Nephron progenitor cell (in vitro differentiated cells): ENCODE measurements at regions not wholly inside any gene's neighbourhood (a gene's known extent, or its start where the extent isn't known, plus 50 kb on each side); places are given as distances from the start of the nearest gene placed in this dataset.

ENCODE experiments used
- DNase-seq: peaks from one replicate; pipeline ENCODE4 v3.0.0; 2021
- H3K27ac Mint-ChIP-seq: 2 replicates; pipeline ENCODE4 v1.8.0; 2021; ENCODE audit warnings: mild to moderate bottlenecking, moderate library complexity, mixed read lengths
- H3K27me3 Mint-ChIP-seq: 2 replicates; pipeline ENCODE4 v1.8.0; 2021; ENCODE audit warnings: mild to moderate bottlenecking, low read depth, mixed read lengths; ENCODE audit not compliant: poor library complexity
- H3K36me3 Mint-ChIP-seq: 2 replicates; pipeline ENCODE4 v1.8.0; 2021; ENCODE audit warnings: low read depth, mixed read lengths
- H3K4me1 Mint-ChIP-seq: 2 replicates; pipeline ENCODE4 v1.8.0; 2021; ENCODE audit warnings: mixed read lengths
- H3K4me3 Mint-ChIP-seq: 2 replicates; pipeline ENCODE4 v1.8.0; 2021; ENCODE audit warnings: mild to moderate bottlenecking, moderate library complexity, mixed read lengths
- H3K9me3 Mint-ChIP-seq: 2 replicates; pipeline ENCODE4 v1.8.0; 2021; ENCODE audit warnings: mild to moderate bottlenecking, moderate library complexity, mixed read lengths
- CTCF ChIP-seq: fragments of 200-600 bp; sonication (generic); IDR thresholded peaks from 2 replicates; pipeline ENCODE4 v1.5.0; 2021; ENCODE audit warnings: antibody characterized with exemption

DNA sequence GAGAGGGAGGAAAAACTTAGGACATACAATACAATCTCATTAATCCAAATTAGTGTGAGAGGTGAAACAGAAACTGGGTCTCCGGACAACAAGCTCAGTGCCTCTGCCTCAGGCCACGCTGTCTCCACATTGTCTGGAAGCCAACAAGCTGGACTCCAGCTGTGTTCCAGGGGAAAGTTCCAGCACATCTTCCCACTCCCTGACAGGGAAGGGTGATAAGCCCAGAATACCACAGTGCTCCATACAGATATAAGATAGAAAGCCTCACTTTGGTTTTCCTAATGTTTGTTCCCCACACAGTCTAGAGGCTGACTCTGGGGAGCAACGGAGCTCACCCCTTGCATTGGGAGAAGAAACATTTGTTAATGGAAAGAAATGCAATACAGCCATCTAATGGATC lies 117.1 kb upstream of the SPTLC3 start:
- Mint-ChIP-seq H3K9me3 (peaks cover 7% of the 10 kb centered on the region), H3K27ac (no peak overlapping the region), H3K27me3 (peaks cover 23% of the 10 kb centered on the region), H3K4me3 (no peak overlapping the region), H3K4me1 (peaks cover 16% of the 10 kb centered on the region), H3K36me3 (peaks cover 4% of the 10 kb centered on the region)
- DNase-seq: no peak
- no peak for TF ChIP-seq CTCF

- H3K36me3 Mint-ChIP-seq: peaks cover 4% of the 10 kb centered on the region
- H3K4me1 Mint-ChIP-seq: peaks cover 16% of the 10 kb centered on the region
- no peak for TF ChIP-seq CTCF
- no peak overlapping the region for H3K27ac Mint-ChIP-seq
- H3K9me3 Mint-ChIP-seq: peaks cover 7% of the 10 kb centered on the region
- DNase-seq: no peak
- H3K27me3 Mint-ChIP-seq: peaks cover 20% of the 10 kb centered on the region
- H3K4me3 Mint-ChIP-seq: no peak overlapping the region
These were observed 115.8 kb upstream of the SPTLC3 start for GRCh38 chr20:12893019-12893418.

DNA sequence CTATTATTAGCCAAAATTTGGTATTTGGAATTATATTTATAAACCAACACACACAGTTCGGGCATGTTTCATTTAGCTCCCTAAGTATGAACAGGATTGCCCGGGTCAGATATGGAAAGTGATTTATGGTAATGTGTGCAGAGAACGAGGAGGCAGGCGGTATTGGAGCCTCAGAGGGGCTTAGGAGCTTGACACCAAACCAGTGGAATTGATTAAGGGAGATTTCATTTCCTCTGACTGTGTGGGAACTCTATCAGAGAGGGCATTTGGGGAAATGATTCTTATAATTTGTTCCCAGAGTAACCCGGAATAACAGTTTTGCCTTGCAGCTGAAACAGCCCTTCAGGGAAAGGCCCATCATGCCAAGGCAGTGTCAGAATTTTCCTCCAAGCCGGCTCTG lies 115.1 kb upstream of the SPTLC3 start:
- H3K27ac Mint-ChIP-seq: no peak overlapping the region
- TF ChIP-seq CTCF: no peak

DNA sequence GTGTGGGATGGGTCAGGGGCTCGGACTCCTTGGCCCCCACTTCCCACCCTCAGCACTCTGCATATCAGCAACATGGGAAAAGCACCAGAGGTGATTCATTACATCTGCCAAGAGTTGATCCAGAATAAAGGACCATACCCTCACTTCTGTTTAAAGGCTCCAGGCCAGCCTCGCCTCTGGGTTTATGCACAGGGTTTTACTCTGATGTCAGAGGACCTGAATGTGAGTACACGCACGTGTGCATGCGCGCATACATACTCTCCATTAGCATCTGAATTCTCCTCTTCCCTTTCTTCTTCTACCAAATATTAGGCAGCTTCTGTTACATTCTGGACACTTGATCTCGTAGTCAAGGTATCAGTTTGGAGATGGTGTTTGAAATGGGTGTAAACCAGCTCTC lies 114.7 kb upstream of the SPTLC3 start:
- no peak for TF ChIP-seq CTCF
- H3K4me3 Mint-ChIP-seq: no peak overlapping the region
- H3K27ac Mint-ChIP-seq: no peak overlapping the region
- H3K4me1 Mint-ChIP-seq: peaks cover 16% of the 10 kb centered on the region
- DNase-seq: no peak
- H3K36me3 Mint-ChIP-seq: peaks cover 4% of the 10 kb centered on the region
- H3K27me3 Mint-ChIP-seq: peaks cover 20% of the 10 kb centered on the region
- peaks cover 7% of the 10 kb centered on the region for H3K9me3 Mint-ChIP-seq

More for the DNA sequence above, 115.1 kb upstream of the SPTLC3 start:
- Mint-ChIP-seq H3K4me3 (no peak overlapping the region), H3K4me1 (peaks cover 16% of the 10 kb centered on the region), H3K36me3 (peaks cover 4% of the 10 kb centered on the region), H3K9me3 (peaks cover 7% of the 10 kb centered on the region), H3K27me3 (peaks cover 20% of the 10 kb centered on the region)
- DNase-seq: no peak

GRCh38 chr20:12896180-12896579 lies 112.6 kb upstream of the SPTLC3 start:
- Mint-ChIP-seq H3K36me3 (peaks cover 2% of the 10 kb centered on the region), H3K9me3 (no peaks in the 10 kb centered on the region), H3K4me3 (no peak overlapping the region), H3K27me3 (peaks cover 12% of the 10 kb centered on the region), H3K27ac (no peak overlapping the region), H3K4me1 (peaks cover 16% of the 10 kb centered on the region)
- TF ChIP-seq CTCF: no peak
- no peak for DNase-seq

DNA sequence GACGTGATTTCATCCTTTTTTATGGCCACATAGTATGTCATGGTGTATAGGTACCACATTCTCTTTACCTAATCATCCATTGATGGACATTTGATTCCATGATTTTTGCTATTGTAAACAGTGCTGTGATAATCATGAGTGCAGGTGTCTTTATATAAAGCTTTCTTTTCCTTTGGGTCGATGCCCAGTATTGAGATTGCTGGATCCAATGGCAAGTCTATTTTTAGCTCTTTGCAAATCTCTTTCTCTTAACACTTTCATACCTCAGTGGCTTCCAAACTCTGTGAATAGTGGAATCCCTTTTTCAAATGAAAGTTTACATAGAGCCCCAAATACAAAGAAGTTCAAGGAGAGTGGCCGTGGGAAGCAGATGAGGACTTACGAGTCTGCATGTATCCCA lies 105.8 kb upstream of the SPTLC3 start:
- Mint-ChIP-seq H3K27me3 (no peaks in the 10 kb centered on the region), H3K4me1 (peaks cover 8% of the 10 kb centered on the region), H3K27ac (no peak overlapping the region)

More for the DNA sequence above, 105.8 kb upstream of the SPTLC3 start:
- no peak for TF ChIP-seq CTCF
- H3K4me3 Mint-ChIP-seq: no peak overlapping the region
- no peak for DNase-seq
- H3K36me3 Mint-ChIP-seq: no peaks in the 10 kb centered on the region
- H3K9me3 Mint-ChIP-seq: no peaks in the 10 kb centered on the region
